Glomerular visceral epithelial cell (primary cell): ENCODE measurements at regions not wholly inside any gene's neighbourhood (a gene's known extent, or its start where the extent isn't known, plus 50 kb on each side); places are given as distances from the start of the nearest gene placed in this dataset.

Experiments
- DNase-seq: peaks from one replicate; pipeline ENCODE4 v3.0.0-alpha.2; 2016; ENCODE audit errors: extremely low spot score

- DNase-seq: no peak
Measured at GRCh38 chr17:13986855-13987254, 82.4 kb upstream of the COX10 start.

GRCh38 chr17:13989138-13989537, 80.2 kb upstream of the COX10 start:
- no peak for DNase-seq

- no peak for DNase-seq
Measured at GRCh38 chr17:13993106-13993505, 76.2 kb upstream of the COX10 start.

- DNase-seq: no peak
Measured at GRCh38 chr17:13994050-13994449, 75.3 kb upstream of the COX10 start.

- DNase-seq: no peak
Measured at GRCh38 chr17:13995856-13996271, 73.4 kb upstream of the COX10 start.

GRCh38 chr17:13996276-13996675, 73.0 kb upstream of the COX10 start:
- no peak for DNase-seq

- DNase-seq: no peak
Measured at GRCh38 chr17:13996748-13997147, 72.6 kb upstream of the COX10 start.

- DNase-seq: no peak
Measured at GRCh38 chr17:14004927-14005620, 64.2 kb upstream of the COX10 start.

GRCh38 chr17:14006249-14006942, 62.9 kb upstream of the COX10 start:
- no peak for DNase-seq

GRCh38 chr17:14007951-14008350, 61.4 kb upstream of the COX10 start:
- DNase-seq: no peak

GRCh38 chr17:14011036-14011692, 58.1 kb upstream of the COX10 start:
- DNase-seq: no peak

- no peak for DNase-seq
Measured at GRCh38 chr17:14011740-14012405, 57.4 kb upstream of the COX10 start.

GRCh38 chr17:14014657-14015056, 54.6 kb upstream of the COX10 start:
- DNase-seq: no peak

- DNase-seq: no peak
Measured at GRCh38 chr17:14015271-14015670, 54.0 kb upstream of the COX10 start.

- DNase-seq: no peak
Measured at GRCh38 chr17:14016858-14017257, 52.4 kb upstream of the COX10 start.

GRCh38 chr17:14019186-14019956, 49.9 kb upstream of the COX10 start:
- DNase-seq: no peak
